ENCODE measurements at regions not wholly inside any gene's neighbourhood (a gene's known extent, or its start where the extent isn't known, plus 50 kb on each side); places are given as distances from the start of the nearest gene placed in this dataset.

DNA sequence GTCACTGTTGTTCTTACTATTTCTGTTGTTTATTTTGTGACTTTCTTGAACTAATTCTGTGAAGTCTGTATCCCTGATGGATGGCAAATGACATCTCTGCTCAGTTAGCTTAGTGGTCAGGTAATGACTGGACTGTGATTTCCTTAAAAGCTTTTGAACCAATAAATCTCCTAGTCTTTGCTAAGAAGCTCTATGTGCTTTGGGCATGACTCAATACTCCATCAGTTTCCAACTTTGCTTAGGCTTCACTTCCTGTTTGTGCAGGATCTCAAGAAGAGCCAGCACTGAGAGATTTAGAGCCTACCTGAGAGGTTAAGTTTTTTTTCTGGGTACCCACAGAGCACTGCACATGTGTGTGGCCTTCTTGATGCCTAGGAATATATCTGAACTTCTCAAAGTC lies 329.7 kb upstream of the HTR2A start:
- no peak for DNase-seq

DNA sequence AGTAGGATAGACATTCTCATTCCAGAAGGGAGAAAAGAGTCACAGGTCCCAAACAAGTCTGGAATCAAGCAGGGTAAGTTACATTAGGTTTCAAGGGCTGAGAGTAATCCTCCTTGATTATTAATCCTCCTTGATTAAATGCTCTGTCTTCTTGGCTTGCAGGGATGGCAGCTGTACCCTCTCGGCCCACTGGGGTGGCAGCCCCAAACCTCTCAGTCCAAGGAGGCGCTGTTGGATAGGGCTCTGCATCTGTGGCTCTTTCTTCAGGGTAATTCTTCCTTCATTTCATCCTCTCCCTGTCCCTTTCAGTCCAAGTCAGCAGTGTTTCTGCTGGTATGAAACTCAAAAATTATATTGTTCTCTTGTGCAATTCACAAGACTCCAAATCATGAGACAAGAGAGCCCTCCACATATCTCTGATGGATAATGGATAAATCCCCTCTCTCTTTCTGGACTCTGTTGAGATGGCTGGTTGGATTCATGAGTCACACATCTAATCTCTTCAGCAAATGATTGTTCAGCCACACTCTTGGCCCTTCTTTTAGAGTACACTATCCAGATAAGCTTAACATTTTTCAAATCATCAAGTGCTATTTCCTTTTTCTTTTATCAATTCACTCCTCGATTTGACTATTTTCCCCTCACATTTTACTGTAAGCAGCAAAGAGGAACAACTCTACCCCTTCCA lies 323.7 kb upstream of the HTR2A start:
- no peak for DNase-seq

GRCh38 chr13:47218611-47219010 lies 321.8 kb upstream of the HTR2A start:
- DNase-seq: no peak

DNA sequence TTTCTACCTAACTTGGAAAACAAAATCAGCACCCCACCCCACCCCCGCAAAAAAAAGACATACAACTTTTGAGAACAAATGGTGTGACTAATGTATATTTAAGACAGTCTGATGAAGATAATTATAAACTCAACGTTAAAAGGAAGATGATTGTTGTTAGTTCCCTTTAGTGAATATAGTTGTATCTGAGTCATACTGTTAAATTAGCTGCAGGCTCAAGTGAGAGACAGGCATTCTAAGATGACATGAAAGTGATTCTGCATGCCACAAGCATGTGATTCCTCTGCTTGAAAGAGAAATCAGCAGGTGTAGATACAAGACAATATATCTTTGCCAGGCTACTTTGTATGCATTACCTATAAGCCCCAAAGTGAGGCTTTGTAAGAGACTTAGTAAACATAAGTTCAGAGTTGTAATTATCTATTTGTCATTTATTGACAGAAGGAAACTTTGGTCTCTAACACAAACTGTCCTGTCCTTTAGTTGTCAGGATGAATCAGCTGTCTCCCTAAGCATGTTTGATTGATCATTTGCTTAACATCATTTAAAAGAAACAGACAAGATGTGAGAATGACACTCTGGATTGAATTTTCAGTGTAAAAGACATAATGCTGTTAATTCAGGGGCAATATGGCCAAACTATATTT lies 319.4 kb upstream of the HTR2A start:
- DNase-seq: no peak

DNA sequence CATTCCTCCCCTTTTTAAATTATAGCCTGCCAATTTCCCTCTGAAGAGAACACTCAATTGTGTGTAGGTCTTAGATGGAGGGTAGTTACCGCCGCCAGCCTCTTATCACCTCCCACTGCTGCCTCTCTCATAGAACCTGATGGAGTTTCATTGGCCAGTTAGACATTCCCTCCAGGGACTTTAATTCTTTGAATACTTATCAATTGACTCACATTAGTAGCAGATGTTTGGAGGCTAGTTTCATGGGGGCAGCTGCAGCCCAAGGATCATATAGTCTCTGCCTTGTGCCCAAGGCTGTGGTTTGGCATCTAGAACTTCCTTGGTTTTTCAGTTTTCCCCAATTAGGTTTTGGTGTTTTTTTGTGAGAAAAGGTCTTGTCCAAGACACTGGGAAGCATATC lies 318.9 kb upstream of the HTR2A start:
- no peak for DNase-seq

DNA sequence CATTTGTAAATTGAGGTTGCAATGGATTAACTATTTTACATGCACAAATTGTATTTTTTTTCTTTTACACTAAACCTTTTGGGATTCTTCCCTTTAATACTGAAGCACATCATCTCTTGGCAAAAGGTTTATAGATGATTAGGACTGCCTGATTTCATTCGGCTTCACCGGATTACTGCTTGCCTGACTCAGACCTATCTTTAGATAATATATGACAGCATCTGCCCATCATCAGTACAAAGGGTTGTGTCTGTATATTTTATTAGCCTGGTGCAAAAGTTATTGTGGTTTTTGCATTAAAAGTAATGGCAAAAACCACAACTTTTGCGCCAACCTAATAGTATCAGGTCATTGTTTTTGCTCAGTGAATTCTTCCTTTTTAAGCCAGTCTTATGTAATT lies 316.2 kb upstream of the HTR2A start:
- DNase-seq: no peak

GRCh38 chr13:47211106-47211505 lies 314.3 kb upstream of the HTR2A start:
- no peak for DNase-seq

GRCh38 chr13:47206111-47206510 lies 309.3 kb upstream of the HTR2A start:
- DNase-seq: no peak

GRCh38 chr13:47190696-47191305 lies 293.9 kb upstream of the HTR2A start:
- DNase-seq: no peak

GRCh38 chr13:47188802-47189201 lies 291.9 kb upstream of the HTR2A start:
- no peak for DNase-seq

- no peak for DNase-seq
Observed at GRCh38 chr13:47186471-47186870, 289.6 kb upstream of the HTR2A start.

GRCh38 chr13:47184321-47184720 lies 287.5 kb upstream of the HTR2A start:
- DNase-seq: no peak

DNA sequence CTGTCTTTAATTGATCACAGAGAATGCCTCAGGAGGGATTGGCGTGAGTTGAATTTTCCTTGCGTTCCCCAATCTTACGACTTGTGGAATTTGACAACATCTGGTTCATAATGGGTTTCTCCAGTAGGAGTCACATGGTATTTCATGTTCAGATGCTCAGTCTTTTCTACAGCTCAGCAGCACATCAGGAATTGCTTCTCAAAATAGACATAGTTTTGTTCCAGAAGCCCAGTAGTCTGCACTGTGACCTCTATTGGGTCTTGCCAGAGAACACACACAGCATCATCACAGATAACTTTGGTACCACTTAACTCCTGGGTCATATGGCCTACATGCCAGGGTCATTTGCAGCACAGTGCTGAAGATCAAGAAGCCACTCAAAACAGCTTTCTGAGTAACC lies 282.5 kb upstream of the HTR2A start:
- no peak for DNase-seq

- DNase-seq: no peak
Observed at GRCh38 chr13:47178090-47178950, 281.5 kb upstream of the HTR2A start.

DNA sequence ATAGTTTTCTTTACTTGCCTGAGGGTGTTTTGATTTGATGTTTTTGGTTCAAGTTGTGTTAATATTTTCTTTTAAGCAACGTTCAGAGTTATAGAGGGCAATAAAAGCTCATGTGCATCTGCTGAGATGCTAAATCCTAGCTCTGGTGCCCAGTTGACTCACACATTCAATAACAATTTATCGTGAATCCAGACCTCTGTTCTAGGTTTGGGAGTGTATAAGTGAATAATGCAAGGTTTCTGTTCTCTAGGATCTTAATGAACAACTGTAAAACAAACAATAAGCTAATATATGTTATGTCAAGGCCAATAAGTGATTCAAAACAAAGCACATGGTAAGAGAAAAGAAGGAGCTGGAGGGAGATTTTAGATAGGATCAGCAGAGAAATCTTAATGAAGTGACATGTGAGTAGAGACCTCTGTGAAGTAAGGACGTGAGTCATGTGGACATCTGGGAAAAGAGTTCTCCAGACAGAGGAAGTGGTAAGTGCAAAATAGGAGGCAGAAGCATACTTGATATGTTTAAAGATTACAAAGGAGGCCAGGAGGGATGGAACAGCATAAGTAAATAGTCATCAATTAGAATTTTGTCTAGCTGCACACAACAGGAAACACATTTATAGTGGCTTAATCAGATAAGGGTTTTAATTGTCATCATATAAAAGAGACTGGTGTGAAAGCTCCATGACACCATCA lies 278.5 kb upstream of the HTR2A start:
- DNase-seq: no peak

DNA sequence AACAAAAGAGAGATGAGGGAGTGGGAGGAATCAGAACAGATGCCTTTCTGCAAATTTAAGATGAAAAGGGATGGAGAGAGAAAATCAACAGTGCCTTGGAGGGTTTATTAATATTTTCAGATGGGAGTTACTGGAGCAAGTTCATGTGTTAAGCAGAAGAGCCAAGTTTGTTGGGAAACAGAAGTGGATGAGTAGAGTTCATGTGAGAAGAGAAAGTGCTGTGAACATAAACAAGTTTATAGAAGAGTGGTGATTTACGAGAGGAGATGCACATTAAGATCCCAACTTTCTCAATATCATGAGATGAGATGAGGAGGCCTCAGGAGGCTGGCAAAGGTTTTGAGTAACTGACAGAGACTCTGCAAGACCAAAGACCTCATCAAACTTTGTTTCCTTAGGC lies 274.1 kb upstream of the HTR2A start:
- DNase-seq: no peak

DNA sequence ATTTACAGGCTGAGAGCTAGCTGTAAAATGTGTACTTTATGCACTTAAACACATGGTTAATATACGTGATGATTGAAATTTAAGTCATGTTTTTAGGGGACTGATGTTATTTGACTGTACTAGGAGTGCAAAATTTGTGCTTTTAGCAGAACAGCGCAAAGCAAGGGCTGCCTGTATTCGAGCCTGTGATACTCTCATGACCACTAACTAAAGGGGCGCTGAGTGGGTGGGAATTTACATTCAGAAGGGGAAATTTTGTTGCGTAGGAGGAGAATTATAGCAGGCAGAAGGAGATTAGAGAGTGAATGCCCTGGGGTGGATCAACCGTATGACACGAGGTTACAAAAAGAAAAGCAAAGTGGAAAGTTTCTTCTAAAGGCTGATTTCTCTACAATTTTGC lies 271.8 kb upstream of the HTR2A start:
- DNase-seq: no peak

- no peak for DNase-seq
Observed at GRCh38 chr13:47168066-47168465, 271.2 kb upstream of the HTR2A start.

- DNase-seq: no peak
Observed at GRCh38 chr13:47166336-47166735, 269.5 kb upstream of the HTR2A start.

- no peak for DNase-seq
Observed at GRCh38 chr13:47159853-47160550, 263.1 kb upstream of the HTR2A start.

GRCh38 chr13:47158593-47158992 lies 261.7 kb upstream of the HTR2A start:
- no peak for DNase-seq

GRCh38 chr13:47148543-47148942 lies 251.7 kb upstream of the HTR2A start:
- no peak for DNase-seq

DNA sequence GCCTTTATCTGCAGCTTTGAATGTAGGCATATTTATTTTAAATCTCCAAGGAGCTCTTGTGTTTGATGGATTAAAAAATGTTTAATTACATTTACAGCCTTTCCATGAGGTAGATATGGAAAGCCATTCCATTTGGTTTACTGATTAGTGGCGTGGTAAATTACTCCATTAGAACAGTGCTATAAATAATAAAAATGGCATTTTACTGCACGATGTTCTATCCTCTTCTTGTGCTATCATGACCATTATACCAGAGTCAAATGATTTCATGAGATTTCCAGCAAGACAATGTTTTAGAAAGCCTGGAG lies 250.9 kb upstream of the HTR2A start:
- no peak for DNase-seq

All from stimulated activated naive CD4-positive, alpha-beta T cell (primary cell).